NOMO-1 (cell line): ENCODE measurements at regions not wholly inside any gene's neighbourhood (a gene's known extent, or its start where the extent isn't known, plus 50 kb on each side); places are given as distances from the start of the nearest gene placed in this dataset.

Source experiments
- DNase-seq, 2 experiments: peaks; one replicate each; lab custom pipeline; 2025; ENCODE audit not compliant: unreplicated experiment in 2 of 2; lab: John Stamatoyannopoulos, UW

- DNase-seq, result no peak
Measured at GRCh38 chr2:220503431-220503830, 876.0 kb downstream of the SLC4A3 start.

GRCh38 chr2:220504938-220505503, 877.6 kb downstream of the SLC4A3 start:
- no peak for DNase-seq

GRCh38 chr2:220506466-220506865, 879.0 kb downstream of the SLC4A3 start:
- DNase-seq, result no peak

- DNase-seq, result no peak
Measured at GRCh38 chr2:220509096-220509757, 881.8 kb downstream of the SLC4A3 start.

- DNase-seq, result no peak
Measured at GRCh38 chr2:220509966-220510365, 882.5 kb downstream of the SLC4A3 start.

- DNase-seq, result no peak
Measured at GRCh38 chr2:220510668-220511067, 883.2 kb downstream of the SLC4A3 start.

GRCh38 chr2:220512419-220512818, 885.0 kb downstream of the SLC4A3 start:
- DNase-seq, result no peak

- no peak for DNase-seq
Measured at GRCh38 chr2:220513573-220514288, 886.3 kb downstream of the SLC4A3 start.

GRCh38 chr2:220521551-220521950, 894.1 kb downstream of the SLC4A3 start:
- no peak for DNase-seq

GRCh38 chr2:220528180-220528675, 900.8 kb downstream of the SLC4A3 start:
- no peak for DNase-seq

- DNase-seq, result no peak
Measured at GRCh38 chr2:220531216-220531615, 903.8 kb downstream of the SLC4A3 start.

GRCh38 chr2:220533485-220533884, 906.1 kb downstream of the SLC4A3 start:
- DNase-seq, result no peak

GRCh38 chr2:220539481-220539880, 912.1 kb downstream of the SLC4A3 start:
- DNase-seq, result no peak

- no peak for DNase-seq
Measured at GRCh38 chr2:220544049-220544448, 916.6 kb downstream of the SLC4A3 start.

- no peak for DNase-seq
Measured at GRCh38 chr2:220550995-220551700, 923.7 kb downstream of the SLC4A3 start.

GRCh38 chr2:220552790-220553535, 925.5 kb downstream of the SLC4A3 start:
- no peak for DNase-seq

GRCh38 chr2:220555961-220556630, 928.7 kb downstream of the SLC4A3 start:
- no peak for DNase-seq

- DNase-seq, result no peak
Measured at GRCh38 chr2:220556658-220557057, 929.2 kb downstream of the SLC4A3 start.

GRCh38 chr2:220560192-220560591, 932.8 kb downstream of the SLC4A3 start:
- no peak for DNase-seq
